Pons (tissue), 1 donor: ENCODE measurements at regions not wholly inside any gene's neighbourhood (a gene's known extent, or its start where the extent isn't known, plus 50 kb on each side); places are given as distances from the start of the nearest gene placed in this dataset.
"Not testable (repeated sequence)": the region's sequence is repeated elsewhere in the genome, so short reads cannot be mapped to it uniquely, and the experiment has no call there.

Source experiments
- DNase-seq: peaks from one replicate; pipeline ENCODE4 v3.0.0-alpha.2; 2016; ENCODE audit warnings: low spot score

GRCh38 chr12:102728506-102729242, 188.4 kb downstream of the PAH start:
- DNase-seq, result no peak

DNA sequence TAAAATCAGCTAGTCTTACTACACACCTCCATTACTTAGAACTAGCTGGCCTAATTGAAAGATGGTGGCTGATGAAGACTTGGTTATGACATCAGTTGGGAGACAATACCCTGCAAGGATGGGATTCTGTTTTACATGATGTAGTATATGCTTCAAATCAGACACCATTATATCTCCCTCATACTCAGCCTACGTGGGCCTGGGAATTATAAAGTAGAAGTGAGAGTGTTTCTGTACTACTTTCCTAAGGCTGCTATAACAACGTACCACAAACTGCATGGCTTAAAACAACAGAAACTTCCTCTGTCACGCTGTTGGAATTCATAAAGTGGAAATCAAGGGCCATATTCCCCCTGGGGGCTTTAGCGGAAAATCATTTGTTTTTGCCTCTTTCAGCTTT, 190.4 kb downstream of the PAH start:
- no peak for DNase-seq

GRCh38 chr12:102722147-102722546, 194.9 kb downstream of the PAH start:
- no peak for DNase-seq

DNA sequence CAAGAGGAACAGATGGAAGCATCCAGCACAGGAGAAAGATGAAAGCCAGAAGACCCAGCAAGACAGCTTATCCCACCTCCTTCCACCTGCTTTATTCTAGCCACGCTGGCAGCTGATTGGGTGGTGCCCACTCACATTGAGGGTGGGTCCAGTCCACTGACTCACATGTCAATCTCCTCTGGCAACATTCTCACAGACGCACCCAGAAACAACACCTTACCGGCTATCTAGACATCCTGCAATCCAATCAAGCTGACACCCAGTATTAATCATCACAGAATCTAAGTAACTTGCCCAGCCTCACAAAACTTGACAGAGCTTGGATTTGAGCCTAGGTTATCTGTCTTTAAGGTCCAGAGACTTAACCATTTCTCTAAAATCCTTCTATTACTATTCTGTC, 208.9 kb downstream of the PAH start:
- no peak for DNase-seq

DNA sequence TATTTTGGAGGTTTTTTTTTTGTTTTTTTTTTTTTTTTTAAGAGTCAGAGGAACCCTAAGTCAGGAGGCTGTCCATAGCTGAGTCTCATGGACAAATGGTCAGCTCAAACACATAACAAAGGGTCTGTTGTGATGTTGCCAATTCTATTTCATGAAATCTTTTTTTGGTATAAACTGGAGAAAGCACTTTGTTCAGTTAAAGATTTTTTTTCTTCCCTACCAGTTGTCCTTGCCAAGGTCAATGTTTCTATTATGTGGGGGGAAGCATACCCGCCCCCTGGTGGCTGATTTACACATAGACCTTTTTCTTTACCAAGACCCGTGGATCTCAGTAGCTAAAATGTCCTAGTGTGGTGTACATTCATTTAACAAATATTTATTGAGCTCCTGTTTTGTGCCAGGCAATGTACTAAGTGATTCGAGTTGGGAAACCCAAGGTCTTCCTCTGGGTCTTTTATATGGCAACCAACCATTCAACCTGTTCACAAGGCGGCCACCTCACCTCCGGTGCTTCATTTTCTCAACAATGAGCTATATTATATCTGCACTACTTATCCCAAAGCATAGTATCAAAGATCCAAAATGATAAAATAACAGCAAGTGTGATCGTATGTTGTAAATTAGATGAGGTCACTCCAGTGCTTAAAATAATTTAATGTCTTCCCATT, 214.5 kb downstream of the PAH start:
- DNase-seq, result peak; percentile 78

- DNase-seq, result no peak
Measured at GRCh38 chr12:102696045-102696444, 215.7 kb upstream of the IGF1 start.

GRCh38 chr12:102694903-102695302, 214.5 kb upstream of the IGF1 start:
- no peak for DNase-seq

- DNase-seq, result no peak
Measured at GRCh38 chr12:102691773-102692555, 211.6 kb upstream of the IGF1 start.

DNA sequence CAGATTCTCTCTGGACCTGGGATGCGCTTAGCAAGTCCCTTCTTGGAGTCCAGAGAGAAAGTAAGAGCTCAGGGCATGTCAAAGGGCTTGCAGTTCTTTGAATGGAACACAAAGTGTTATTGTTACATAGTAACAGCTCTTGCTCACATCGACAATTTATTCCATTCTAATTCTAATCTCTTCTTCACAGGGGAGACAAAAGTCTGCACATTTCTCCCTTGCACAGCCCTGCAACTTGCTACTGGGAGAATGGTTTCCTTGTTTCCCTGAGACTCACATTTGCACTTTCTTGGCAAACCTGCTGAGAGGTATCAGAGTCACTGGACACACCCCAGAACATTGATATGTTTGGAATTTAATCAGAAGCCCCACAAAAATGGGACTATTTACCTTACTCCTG, 209.9 kb upstream of the IGF1 start:
- DNase-seq, result peak; percentile 92

GRCh38 chr12:102689701-102690100, 209.3 kb upstream of the IGF1 start:
- no peak for DNase-seq

- DNase-seq, result no peak
Measured at GRCh38 chr12:102687523-102687922, 207.2 kb upstream of the IGF1 start.

GRCh38 chr12:102685841-102686240, 205.5 kb upstream of the IGF1 start:
- DNase-seq, result no peak

DNA sequence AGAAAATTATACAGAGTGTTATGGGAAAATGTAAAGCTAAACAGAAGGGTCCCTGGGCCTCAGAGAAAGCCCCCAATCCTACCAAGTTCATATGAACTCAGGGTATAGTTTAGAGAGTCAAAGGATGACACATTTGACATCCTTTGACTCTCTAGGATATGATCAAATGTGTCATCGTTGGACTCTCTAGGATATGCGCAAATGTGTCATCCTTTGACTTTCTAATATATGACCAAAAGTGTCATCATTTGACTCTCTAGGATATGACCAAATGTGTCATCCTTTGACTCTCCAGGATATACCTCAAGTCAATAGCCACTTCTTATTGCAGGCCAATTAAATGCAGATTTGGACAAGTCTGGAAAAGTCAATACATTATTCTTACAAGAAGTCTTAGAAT, 204.8 kb upstream of the IGF1 start:
- no peak for DNase-seq

DNA sequence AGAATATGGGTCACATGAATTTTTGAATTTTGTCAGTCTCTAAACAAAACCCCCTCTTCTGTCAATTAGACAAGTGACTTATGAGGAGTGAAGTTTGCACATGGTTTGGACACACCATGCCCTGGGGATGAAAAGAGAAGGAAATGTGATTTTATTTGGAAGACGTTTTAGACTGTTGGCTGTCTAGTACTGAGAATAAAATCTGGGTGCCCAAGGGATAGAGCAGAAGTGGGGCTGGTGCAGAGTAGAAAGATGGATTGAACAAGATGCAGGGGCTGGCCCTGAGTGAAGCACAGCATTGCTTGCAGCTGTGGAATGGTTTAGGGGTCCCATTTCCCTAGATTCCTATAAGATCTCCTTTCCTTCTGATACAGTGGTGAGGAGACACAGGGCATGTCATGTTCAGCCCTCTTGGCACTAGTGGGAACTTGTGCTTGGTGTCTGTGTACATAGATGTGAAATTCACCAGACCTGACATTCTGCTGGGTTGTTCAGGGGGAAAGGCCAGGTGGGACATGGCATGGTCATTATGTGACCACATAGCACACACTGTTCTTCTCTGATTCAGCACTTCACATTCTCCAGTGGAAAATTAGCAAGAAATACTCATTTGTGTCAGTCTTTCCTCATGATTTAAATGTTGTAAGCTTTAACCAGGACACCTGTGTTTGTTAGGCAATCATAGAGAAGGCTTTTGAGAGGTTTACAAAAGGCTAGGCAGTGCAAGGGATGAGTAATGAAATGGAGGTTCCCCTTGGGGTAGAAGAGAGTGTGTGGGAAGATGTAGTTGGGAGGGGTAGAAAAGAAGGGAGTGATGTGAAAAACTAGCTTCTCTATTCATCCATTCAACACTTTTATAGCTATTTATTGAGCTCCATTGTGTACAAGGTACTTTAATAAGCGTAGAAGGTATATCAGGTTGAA, 202.3 kb upstream of the IGF1 start:
- no peak for DNase-seq

DNA sequence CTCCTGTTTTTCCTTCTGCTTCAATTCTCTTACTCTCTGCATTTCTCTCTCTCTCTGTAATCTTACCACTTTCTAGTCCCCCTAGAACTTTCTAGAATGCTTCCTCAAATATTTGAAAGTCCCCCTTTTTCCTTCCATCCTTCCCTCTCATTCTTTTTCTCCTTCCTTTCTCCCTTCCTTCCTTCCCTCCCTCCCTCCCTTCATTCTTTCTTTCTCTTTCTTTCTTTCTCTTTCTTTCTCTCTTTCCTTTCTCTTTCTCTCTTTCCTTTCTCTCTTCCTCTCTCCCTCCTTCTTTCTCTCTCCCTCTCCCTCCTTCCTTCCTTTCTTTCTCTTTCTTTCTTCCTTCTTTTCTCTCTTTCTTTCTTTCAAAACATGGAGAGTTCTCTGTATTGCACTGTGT, 201.4 kb upstream of the IGF1 start:
- DNase-seq, result no peak

- DNase-seq, result no peak
Measured at GRCh38 chr12:102681309-102681708, 200.9 kb upstream of the IGF1 start.

DNA sequence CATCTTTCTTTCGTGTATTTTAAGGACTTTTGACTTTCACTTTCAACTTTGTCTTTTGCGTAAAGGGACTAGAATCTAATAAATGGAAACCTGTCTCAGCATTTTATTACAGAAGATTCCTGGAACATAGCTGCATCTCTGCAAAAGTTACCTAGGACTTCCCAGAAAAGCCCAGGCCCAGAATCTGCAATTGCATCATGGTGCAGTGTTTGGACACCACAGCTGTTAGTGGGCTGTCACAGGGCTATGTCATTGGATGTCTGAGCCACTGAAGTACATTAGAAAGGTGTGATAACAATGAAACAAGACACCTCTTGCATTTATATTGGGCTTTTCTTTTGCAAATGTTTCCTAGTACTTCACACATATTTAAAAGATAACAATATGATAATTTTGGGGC, 199.9 kb upstream of the IGF1 start:
- DNase-seq, result no peak

DNA sequence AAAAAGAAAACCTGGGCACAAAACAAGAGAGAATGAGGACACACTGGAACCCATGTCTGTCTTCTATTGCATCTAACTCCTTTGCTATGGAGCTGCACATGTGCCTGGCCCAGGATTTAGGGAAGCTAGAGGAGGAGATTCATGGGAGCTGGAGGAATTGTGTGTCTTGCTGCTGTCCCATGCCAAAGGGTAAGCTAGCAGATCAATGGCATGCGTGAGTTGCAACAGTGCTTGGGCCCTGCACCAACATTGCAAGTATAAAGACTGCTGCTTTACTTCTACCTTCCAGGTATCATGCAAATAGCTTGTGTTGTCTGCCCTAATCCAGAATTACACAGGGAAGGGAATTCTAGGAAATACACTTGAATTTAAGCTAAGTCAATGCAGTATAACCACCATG, 196.4 kb upstream of the IGF1 start:
- DNase-seq, result no peak

DNA sequence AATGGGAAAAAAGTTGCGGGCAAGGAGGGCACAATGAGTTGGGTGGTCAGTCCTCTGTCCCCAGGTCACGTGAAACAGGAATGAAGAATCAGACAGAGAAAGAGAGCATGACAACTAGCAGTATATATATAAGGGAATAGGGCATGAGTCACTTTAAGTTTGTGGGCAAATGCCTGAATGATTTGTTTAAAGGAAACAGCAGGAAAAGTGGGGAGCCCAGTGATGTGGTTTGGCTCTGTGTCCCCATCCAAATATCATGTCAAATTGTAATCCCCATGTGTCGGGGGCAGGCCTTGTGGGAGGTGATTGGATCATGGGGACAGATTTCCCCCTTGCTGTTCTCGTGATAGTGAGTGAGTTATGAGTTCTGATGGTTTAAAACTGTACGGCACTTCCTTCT, 195.3 kb upstream of the IGF1 start:
- no peak for DNase-seq

DNA sequence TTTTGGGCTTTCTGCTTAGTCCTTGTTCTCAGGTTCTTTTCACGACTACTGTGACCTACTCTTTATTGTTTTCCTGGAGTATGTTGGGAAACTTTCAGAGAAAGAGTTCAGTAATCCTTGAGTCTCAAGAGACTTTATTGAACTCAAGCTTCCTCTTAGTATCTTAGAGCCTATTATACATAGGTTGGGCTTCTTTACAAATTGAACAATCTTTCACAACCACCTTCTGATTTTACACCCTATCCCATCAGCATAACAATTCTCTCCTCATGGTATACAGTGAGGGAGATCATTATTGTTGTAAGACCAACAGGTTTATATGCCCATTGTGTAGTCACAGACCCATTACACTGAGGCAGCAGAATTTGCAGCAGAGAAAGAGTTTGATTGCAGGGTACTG, 193.2 kb upstream of the IGF1 start:
- no peak for DNase-seq

- not testable (repeated sequence) for DNase-seq
Measured at GRCh38 chr12:102672212-102672611, 191.8 kb upstream of the IGF1 start.

DNA sequence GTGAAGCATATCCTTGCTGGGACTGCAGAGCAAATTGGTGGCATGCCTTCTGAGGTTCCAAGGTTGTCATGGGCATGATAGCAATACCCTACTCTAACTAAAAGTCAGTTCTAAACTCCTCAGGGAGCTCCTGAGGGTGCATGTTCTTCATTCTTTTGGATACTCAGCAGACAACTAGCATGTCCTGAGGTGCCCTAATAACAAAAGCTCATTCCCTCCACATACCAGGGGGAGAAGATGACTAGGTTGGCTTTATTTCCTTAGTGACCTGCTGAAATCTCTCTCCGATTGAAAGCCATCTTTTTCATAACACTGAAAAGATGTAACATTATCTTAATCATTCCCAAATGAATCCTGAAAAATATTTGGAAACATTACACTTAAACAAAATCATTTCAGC, 188.7 kb upstream of the IGF1 start:
- no peak for DNase-seq
